HG02678 (cell line): ENCODE measurements at regions not wholly inside any gene's neighbourhood (a gene's known extent, or its start where the extent isn't known, plus 50 kb on each side); places are given as distances from the start of the nearest gene placed in this dataset.
"Not testable (repeated sequence)": the region's sequence is repeated elsewhere in the genome, so short reads cannot be mapped to it uniquely, and the experiment has no call there.

Experiments used
- ATAC-seq: cut with Tn5 transposase; IDR thresholded peaks from one replicate; pipeline ENCODE4 v1.9.1; 2021; ENCODE audit warnings: mild to moderate bottlenecking, moderate library complexity; ENCODE audit not compliant: unreplicated experiment

DNA sequence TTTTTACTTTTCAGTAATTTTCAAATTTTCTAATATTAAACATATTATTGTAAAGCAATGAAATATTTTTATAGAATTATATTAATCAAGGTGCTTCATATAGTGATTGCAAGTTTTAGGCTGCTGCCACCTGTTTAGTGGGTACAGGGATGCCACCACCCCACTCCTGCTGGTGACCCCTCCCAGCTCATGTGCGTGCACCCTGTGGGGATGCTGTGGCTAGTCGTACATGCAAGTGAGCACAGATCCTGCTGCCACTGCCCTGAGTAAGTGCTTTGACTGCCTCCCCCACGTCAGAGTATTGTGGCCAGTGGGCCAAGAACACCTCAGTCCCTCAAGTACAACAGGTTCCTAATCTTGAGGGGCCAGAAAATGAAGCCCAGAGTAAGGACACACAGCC, 320.1 kb upstream of the DDI1 start:
- ATAC-seq, result no peak

DNA sequence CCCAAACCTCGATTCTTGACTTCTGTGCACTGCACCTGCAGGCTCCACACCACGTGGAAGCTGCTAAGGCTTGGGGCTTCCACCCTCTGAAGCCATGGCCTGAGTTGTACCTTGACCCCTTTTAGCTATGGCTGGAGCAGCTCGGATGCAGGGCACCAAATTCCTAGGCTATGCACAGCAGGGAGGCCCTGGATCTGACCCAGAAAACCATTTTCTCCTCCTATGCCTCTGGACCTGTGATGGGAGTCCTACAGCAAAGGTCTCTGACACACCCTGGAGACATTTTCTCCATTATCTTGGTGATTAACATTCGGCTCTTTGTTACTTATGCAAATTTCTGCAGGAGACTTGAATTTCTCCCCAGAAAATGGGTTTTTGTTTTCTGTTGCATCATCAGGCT, 309.2 kb upstream of the DDI1 start:
- ATAC-seq, result no peak

DNA sequence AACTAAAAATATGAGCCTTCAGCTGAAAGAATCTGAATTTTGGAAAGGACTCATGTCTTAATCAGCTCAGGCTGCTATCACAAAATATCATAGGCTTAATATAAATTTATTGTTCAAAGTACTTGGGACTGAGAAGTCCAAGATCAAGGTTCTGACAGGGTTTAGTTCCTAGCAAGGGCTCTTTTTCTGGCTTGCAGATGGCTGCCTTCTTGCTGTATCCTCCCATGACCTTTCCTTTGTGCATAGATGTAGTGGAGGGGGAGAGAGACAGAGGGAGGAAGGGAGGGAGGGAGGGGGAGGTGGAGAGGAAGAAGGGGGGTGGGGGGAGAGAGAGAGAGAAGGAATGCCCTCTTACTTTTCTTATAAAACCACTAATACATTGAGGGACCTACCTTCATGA, 306.8 kb upstream of the DDI1 start:
- ATAC-seq, result no peak

DNA sequence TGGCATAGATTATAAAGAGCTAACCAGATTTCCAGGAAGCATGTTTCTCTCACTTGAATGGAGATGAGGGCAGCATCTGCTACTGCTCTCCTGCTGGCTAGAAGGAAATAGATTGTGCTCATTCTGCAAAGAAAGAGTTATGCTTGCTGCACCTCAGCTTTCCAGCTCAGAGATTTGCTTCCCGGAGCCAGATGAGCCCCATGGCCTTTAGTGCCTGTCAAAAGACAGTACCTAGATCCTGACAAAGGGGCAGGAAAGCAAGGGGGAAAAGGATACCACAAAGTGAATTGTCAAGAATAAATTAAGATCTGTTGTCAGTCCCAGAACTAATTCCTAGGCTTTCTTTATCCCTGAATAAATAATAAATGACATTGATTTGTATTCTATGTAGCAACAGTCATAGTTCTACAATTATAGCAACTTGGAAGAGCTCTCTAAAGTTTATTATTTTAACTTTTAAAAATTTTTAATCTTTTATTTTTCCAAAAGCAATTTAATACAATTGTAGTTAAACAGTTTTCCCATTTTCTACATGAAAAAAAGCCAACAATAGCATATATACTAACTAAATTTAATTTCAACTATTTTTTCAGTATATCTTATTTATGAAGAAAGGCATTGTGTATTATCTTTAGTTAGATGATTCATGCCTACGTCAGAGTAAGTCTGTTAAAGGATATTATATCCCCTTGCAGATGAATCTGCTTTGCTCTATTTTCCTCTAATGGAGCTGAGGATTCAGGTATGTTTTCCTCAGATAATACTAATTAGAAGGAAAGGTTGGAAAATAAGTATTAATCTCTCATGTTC, 306.1 kb upstream of the DDI1 start:
- no peak for ATAC-seq

DNA sequence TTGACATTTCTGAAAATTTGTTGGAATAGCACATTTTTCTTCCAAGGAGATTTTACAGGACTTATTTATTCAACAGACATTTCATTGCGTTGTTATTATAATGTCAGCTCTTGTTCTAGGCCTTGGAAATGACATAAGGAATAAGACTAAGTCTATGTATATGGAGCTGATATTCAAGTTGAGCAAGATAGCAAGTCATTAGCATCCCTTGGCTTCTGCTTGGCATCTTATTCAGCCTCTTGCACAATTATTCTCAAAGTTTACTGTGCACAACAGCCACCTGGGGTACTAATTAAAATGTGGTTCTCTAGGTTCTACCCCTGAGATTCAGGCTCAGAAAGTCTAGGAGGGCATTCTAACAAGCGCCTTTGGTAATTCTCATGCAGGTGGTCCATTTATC, 304.8 kb upstream of the DDI1 start:
- ATAC-seq, result no peak

DNA sequence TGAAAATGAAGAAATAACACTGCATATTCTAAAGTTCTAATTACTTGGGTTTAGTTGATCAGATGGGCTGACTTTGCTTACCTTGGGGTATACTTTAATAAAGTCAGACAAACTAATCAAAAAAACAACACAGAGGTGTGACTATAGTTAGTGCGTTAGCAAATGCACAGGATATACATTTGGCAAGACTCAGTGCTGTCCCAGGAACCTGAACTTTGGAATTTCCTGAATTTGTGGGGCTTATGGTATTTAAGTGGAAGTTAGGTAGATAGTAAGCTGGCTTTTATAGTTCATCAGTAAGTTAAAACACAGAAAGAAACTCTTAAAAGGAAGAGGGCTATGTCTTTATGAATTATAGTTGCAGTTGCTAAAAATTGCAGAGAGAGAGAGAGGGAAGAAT, 302.6 kb upstream of the DDI1 start:
- ATAC-seq, result no peak

DNA sequence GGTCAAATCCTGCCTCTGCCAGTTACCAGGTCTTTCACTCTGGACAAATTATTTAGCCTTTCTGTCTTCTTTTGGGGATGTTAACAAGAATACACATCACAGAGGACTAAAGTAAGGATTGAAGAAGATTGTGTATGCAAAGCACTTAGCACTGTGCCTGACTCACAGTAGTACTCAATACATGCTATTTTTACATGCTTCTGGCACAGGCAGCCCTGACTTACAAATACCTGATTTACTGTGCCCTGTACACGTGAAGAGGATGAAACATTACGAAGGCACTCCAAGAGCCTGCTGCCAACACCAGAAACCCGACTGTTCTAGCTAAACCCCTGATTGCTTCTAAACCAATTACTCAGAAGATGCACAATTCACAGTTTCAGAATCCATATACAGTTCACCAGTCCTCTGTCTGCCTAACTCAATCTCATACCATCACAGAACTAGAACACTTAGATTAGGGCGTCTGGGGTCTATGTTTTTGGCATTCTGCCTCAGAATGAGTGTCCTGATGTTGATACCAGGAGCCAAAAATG, 300.9 kb upstream of the DDI1 start:
- no peak for ATAC-seq

DNA sequence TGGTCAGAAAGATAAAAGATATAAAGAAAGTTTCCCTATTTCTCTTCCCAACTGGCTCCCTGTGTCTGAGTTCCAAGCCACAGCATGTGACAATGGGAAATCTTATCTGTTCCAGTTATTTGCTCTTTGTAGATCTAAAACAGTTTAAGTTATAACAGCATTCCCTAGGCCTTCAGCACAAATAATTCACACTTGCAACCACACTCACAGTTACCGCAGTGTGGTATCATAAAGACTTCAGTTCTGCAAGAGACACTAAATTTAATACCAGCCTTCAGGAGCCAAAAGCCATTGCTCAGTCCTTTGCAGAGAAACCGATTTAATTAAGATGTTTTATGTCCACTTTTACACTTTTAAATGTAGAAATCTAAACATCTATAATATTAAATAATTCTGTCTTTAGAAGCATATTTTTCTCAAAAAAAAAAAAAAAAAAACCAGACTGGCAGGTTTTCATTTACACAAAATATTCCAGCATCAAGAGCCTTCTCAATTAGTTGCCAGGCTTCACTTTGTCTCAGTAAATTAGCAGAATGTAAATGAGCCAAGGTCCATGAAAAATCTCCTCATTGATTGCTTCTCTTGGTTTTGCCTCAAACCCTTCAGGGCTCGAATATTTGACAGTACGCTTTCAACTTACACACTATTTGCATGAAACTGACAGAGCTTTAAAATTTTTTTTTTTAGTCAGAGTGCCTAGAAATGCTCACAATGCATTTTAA, 300.0 kb upstream of the DDI1 start:
- no peak for ATAC-seq

DNA sequence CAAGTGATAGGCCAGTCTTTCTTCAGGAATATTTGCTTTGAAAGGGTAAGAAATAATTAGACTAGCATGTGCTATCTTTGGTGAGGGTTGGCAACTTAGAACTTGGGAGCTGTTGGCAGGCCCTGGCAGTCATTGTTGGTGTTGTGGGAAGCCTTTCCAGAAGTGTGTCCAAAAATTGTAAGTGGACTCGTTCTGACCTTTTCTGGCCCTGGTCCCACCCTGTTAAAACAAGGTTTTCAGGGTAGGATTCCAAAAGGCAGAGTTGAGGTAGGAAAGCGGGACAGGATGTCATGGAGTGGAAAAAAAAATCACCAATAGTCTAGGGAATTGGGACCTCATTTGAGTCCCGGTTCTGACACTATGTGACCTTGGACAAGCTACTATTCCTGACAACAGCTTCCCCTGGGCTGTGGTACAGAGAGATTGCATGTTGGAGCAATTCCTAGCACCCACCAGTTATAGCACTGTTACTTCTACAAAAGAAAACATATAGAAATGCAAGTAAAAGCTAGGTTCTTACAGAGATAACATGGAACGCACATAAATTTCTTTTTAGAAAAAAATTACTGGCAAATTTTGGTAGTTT, 299.3 kb upstream of the DDI1 start:
- ATAC-seq, result no peak

DNA sequence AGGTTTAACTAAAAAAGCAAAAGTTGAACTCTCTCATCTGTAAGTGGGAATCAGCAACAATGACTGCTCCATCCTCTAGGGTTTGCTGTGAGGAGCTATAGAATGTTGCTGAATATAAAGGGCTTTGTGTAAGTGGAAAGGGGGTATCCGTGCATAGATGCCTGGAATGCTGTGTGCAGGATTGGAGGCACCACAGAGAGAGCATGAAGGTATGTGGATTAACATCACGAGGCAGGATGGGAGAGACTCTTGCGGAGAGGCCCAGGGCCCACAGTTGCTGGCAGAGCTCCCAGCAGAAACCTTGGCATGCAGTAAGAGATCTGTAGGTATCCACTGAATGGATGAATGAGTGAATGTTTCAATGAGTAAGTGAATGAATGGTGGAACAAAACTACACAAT, 298.7 kb upstream of the DDI1 start:
- no peak for ATAC-seq

DNA sequence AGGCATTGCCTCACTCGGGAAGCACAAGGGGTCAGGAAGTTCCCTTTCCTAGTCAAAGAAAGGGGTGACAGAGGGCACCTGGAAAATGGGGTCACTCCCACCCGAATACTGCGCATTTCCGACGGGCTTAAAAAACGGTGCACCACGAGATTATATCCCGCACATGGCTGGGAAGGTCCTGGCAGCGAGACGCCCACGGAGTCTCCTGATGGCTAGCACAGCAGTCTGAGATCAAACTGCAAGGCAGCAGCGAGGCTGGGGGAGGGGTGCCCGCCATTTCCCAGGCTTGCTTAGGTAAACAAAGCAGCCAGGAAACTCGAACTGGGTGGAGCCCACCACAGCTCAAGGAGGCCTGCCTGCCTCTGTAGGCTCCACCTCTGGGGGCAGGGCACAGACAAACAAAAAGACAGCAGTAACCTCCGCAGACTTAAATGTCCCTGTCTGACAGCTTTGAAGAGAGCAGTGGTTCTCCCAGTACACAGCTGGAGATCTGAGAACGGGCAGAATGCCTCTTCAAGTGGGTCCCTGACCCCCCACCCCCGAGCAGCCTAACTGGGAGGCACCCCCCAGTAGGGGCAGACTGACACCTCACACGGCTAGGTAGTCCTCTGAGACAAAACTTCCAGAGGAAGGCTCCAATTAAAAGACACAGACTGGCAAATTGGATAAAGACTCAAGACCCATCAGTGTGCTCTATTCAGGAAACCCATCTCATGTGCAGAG, 297.2 kb upstream of the DDI1 start:
- not testable (repeated sequence) for ATAC-seq

DNA sequence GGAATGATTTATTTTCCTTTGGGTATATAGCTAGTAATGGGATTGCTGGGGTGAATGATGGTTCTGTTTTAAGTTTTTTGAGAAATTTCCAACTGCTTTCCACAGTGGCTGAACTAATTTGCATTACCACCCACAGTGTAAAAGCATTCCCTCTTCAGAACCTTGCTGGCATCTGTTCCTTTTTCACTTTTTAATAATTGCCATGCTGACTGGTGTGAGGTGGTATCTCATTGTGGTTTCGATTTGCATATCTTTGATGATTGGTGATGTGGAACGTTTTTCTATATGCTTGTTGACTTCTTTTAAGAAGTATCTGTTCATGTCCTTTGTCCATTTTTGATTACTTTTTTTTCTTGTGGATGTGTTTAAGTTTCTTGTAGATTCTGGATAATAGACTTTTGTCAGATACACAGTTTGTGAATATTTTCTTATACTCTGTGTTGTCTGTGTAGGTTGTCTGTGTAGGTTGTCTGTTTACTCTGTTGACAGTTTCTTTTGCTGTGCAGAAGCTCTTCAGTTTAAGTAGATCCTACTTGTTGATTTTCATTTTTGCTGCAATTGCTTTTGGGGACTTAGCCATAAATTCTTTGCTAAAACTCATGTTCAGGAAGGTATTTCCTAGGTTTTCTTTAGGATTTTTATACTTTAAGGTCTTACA, 291.8 kb upstream of the DDI1 start:
- peak; percentile 77 for ATAC-seq

DNA sequence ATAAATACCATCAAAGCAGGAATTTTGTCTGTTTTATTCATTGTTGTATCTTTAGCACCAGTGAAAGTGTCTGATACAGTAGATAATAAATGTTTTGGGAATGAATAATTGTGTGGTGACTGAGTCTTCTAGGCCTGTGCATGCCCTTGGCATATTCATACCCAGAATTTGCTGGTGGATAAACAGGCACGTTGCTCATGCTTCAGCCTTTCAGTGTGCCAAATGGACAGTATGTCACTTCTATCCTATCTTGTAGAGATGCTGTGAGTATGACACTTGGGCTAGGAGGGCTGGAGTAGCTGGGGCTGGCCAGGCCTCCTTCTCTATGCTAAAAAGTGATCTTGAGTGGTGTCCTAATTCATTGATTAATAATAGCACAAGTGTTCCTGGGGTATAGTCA, 287.3 kb upstream of the DDI1 start:
- ATAC-seq, result no peak

DNA sequence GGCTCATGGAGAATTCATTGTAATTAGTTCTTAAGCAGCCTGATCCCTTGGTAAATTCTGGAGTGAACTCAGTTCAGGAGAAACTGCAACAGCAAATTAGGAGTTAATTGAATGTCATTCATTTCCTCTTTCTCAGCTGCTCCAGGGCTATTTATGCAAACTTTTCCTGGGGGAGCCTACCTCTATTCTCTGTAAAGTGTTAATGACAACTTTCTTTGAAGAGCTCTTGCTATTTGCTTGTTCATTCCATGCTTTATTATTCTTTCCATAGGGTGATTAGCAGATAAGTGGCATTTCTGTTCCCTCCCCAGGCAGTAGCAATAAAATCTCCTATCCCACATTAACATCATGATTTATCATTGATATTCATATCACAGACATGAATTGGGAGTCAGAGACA, 267.6 kb upstream of the DDI1 start:
- ATAC-seq, result no peak

DNA sequence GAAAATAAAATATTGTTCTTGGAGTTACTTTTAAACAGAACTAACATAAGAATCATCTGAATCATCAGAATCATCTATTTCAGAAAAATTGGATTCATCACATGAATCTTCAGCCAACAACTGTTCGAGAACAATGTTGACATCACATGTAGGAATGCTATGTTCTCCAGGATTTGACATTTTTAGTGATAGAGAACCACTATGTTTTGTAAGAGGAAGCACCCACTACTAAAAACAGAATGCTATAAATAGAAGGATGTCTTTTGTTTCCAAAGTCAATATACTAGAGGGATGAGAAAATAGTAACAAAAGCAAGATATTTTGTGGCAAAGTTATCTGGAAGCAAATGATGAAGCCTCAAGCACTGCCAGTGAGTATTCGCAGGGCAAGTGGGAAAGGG, 263.4 kb upstream of the DDI1 start:
- ATAC-seq, result no peak

DNA sequence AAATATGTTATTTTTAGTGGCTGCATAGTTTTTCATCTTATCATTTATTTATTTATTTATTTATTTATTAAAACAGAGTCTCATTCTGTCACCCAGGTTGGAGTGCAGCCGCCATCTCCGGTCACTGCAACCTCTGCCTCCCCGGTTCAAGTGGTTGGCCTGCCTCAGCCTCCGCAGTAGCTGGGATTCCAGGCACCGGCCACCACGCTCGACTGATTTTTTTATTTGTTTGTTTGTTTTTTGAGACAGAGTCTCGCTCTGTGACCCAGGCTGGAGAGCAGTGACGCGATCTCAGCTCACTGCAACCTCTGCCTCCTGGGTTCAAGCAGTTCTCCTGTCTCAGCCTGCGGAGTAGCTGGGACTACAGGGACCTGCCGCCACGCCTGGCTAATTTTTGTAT, 262.9 kb upstream of the DDI1 start:
- ATAC-seq, result no peak

DNA sequence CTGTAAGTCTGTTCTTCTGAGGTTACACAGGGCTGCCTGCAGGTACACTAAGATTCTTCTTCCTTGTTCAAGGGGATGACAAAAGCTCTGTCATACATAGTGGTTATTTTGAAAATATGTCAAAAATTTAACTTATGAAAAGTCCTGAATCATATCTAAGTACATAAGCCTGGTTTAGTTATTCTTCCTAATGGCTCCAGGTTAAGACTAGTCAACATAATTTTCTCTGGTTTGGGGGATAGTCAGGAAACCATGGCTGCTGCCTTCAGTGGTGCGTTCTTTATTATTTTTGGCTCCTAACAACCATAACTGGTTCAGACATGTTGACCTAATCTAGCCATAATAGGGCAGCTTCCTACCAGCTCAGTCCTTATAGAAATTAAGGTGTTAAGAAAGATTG, 257.4 kb upstream of the DDI1 start:
- ATAC-seq, result no peak

DNA sequence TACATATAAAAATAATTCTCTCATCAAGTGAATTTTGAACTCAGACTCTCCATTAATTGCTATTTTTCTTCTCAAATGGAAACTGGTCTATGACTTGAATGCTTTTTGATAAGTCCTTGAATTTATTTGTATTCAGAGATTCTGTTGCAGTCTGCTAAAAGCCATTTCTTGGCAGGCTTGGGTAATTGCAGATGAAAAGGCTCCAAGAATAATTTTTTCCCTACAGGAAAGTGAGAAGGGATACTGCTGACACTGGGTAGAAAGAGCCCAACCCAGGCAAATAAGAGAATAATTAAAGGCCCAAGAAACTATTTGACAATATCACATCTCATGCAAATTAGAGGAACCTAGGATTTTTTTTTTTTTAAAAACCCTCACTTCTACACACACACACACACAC, 246.5 kb upstream of the DDI1 start:
- ATAC-seq, result no peak

DNA sequence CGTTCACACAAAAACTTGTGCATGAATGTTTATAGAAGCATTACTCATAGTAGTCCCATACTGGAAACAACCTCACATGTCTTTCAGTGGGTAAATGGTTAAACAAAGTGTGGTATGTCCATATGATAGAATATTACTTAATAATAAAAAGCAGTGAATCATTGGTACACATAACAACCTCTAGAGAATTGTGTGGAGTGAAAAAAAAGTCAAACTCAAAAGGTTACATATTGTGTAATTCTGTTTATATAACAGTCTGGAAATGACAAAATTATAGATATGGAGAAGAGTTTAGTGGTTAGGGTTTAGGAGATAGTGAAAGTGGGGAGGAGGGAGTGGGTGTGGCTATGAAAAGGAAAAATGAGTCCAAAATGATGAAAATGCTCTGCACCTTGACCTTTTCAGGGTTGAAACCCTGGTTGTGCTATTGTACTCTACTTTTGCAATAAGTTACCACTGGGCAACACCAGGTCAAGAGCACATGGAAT, 243.4 kb upstream of the DDI1 start:
- ATAC-seq, result no peak

DNA sequence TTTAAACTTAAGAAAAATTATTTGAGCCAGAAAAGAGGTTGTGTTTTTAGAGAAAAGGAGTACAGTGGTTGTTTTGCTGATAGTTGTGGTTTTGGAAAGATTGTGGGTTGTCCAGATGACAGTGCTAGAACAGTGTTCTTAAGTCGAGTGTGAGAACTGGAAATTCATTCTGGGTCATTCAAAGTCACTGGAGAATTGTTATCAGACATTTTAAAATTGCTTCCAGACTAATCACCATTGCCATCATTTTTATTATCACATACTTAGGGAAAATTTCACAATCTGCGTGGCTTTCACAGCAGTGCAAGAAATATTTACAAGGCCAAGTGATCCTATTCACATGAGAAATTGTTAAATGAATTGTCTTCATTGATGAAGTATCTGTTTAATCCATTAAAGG, 242.2 kb upstream of the DDI1 start:
- no peak for ATAC-seq

DNA sequence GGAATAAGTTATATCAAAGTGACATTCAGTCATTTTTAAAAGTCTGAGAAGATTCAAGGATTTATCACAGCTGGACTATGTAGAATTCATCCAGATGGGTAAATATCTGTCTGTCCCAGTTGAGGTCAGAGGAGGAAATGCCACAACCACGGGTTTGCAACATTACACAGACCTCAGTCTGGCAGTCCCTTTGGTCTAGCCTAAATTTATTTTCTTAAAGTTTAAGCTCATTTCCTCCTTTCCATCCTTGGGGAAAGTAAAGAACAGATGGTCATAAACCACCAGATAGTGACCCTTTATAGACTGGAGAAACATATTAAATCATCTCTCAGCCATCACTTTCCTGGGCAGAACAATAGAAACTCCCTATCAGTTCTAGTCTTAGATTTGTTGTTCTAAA, 238.4 kb upstream of the DDI1 start:
- ATAC-seq, result no peak
